ENCODE measurements at regions not wholly inside any gene's neighbourhood (a gene's known extent, or its start where the extent isn't known, plus 50 kb on each side); places are given as distances from the start of the nearest gene placed in this dataset.

GRCh38 chr12:93140801-93141200 is 211.7 kb upstream of the EEA1 start:
- TF ChIP-seq MXI1 (IDR thresholded peaks at IDR 0.05; ENCODE audit: low read depth, low read length) (no peak), REST (IDR thresholded peaks at IDR 0.05; ENCODE audit: low read depth, low read length) (no peak), POLR2AphosphoS5 (IDR thresholded peaks at IDR 0.05; ENCODE audit: low read depth, low read length) (no peak), CTCF (IDR thresholded peaks at IDR 0.05) (no peak), YY1 (IDR thresholded peaks at IDR 0.05; ENCODE audit: low read depth) (no peak), ELF1 (IDR thresholded peaks at IDR 0.05) (no peak), FOSL2 (IDR thresholded peaks at IDR 0.05; ENCODE audit: borderline replicate concordance, low read depth) (no peak)

Measured in SK-N-SH (cell line).